K562 (cell line): ENCODE measurements at regions not wholly inside any gene's neighbourhood (a gene's known extent, or its start where the extent isn't known, plus 50 kb on each side); places are given as distances from the start of the nearest gene placed in this dataset.

Source experiments
- ATAC-seq: fragments of 200-7000 bp; cut with Tn5 transposase; 3 replicates; pipeline ENCODE4 v1.9.1; 2020; ENCODE audit warnings: moderate library complexity
- BruUV-seq: library from RNA; stranded (reverse); fragments of 400-500 nt; replicated peaks from 2 replicates; lab custom pipeline; 2021; lab: Mats Ljungman, UMichigan
- CTCF ChIA-PET: fragments of 300-600 bp; formaldehyde crosslinking; extraction: SDS; loops from one replicate; lab custom pipeline; 2021; ENCODE audit warnings: low intra/inter-chr PET ratio; lab: Yijun Ruan, JAX
- POLR2A ChIA-PET: fragments of 300-600, 350-650 bp; sonication (Branson Sonifier 250); formaldehyde crosslinking; extraction: SDS; loops from one replicate; lab custom pipeline; 2021; ENCODE audit warnings: antibody characterized with exemption, inconsistent platforms; lab: Yijun Ruan, JAX
- DNase-seq, 4 experiments: peaks; one replicate each; pipeline versions ENCODE4 v3.0.0 to v3.0.0-alpha.2; 2011 to 2018; ENCODE audit warnings: low spot score in 3 of 4, mixed read lengths in 3 of 4; ENCODE audit errors: extremely low read depth in 1 of 4
- FAIRE-seq: peaks from 2 replicates; lab custom pipeline; 2011; peaks lifted over from hg19 to GRCh38; lab: Jason Lieb, UNC
- H2AFZ ChIP-seq: 2 replicates; pipeline ENCODE4 v1.6.0; 2011; ENCODE audit warnings: low read depth, low read length, control low read depth, inconsistent platforms
- H3K27ac ChIP-seq: fragments of 200-600 bp; 3 replicates; pipeline ENCODE4 v1.8.0; 2011; ENCODE audit warnings: low read depth, mild to moderate bottlenecking, control low read depth, inconsistent platforms, low read length, moderate library complexity, mixed read lengths; ENCODE audit errors: extremely low read depth
- H3K27me3 ChIP-seq, 2 experiments: fragments of 300-600 bp in 1 of 2; 2 replicates in 1 of 2; 3 replicates in 1 of 2; pipeline versions ENCODE4 v1.6.0 to v1.8.0; 2011; ENCODE audit warnings: inconsistent platforms in 2 of 2, low read length in 2 of 2, mild to moderate bottlenecking in 1 of 2, mixed read lengths in 1 of 2, moderate library complexity in 1 of 2; ENCODE audit not compliant: control insufficient read depth in 2 of 2, insufficient read depth in 2 of 2
- H3K36me3 ChIP-seq: fragments of 300-600 bp; 3 replicates; pipeline ENCODE4 v1.8.0; 2011; ENCODE audit warnings: mild to moderate bottlenecking, low read length, inconsistent platforms; ENCODE audit not compliant: control insufficient read depth, insufficient read depth
- H3K4me1 ChIP-seq, 2 experiments: fragments of 200-600 bp in 1 of 2; replicated peaks in 1 of 2; 2 replicates in 1 of 2; 3 replicates in 1 of 2; pipeline versions ENCODE4 v1.5.1 to v1.8.0; 2011; ENCODE audit warnings: inconsistent platforms in 2 of 2, low read length in 2 of 2, mild to moderate bottlenecking in 1 of 2, mixed read lengths in 1 of 2, moderate library complexity in 1 of 2; ENCODE audit not compliant: control insufficient read depth in 2 of 2, insufficient read depth in 2 of 2
- H3K4me2 ChIP-seq: 2 replicates; pipeline ENCODE4 v1.6.1; 2011; ENCODE audit warnings: low read length, control low read depth, inconsistent platforms, mixed read lengths; ENCODE audit not compliant: insufficient read depth
- H3K4me3 ChIP-seq: fragments of 200-600 bp; sonication (generic), shearing (Covaris generic); 2 replicates; pipeline ENCODE4 v1.5.1; 2016; ENCODE audit warnings: control low read depth, inconsistent platforms
- H3K79me2 ChIP-seq: fragments of 200-600 bp; 3 replicates; pipeline ENCODE4 v1.8.0; 2011; ENCODE audit warnings: low read length, inconsistent platforms; ENCODE audit not compliant: control insufficient read depth, insufficient read depth
- H3K9ac ChIP-seq, 2 experiments: 2 replicates each; pipeline versions ENCODE4 v1.6.0 to v1.6.1; 2011; ENCODE audit warnings: low read depth in 2 of 2, low read length in 2 of 2, control low read depth in 1 of 2, inconsistent platforms in 1 of 2, mild to moderate bottlenecking in 1 of 2, mixed read lengths in 1 of 2; ENCODE audit not compliant: insufficient read depth in 1 of 2
- H3K9me1 ChIP-seq: one replicate; pipeline ENCODE4 v1.6.0; 2011; ENCODE audit warnings: inconsistent platforms, mild to moderate bottlenecking, low read length, moderate library complexity; ENCODE audit not compliant: control insufficient read depth, insufficient read depth
- H3K9me3 ChIP-seq: replicated peaks from 2 replicates; pipeline ENCODE4 v1.5.1; 2011; ENCODE audit warnings: low read depth, low read length, inconsistent platforms; ENCODE audit not compliant: control insufficient read depth, insufficient read depth
- H4K20me1 ChIP-seq: replicated peaks from 2 replicates; pipeline ENCODE4 v1.6.1; 2011; ENCODE audit warnings: low read length, inconsistent platforms, mixed read lengths; ENCODE audit not compliant: control insufficient read depth, insufficient read depth
- KDM4B ChIP-seq, 2 experiments: fragments of 450-650 bp in 1 of 2; sonication (generic) in 1 of 2; IDR thresholded peaks; 2 replicates each; pipeline ENCODE4 v1.6.1; 2016 to 2017; ENCODE audit warnings: borderline replicate concordance in 2 of 2, antibody characterized with exemption in 1 of 2, low read depth in 1 of 2, mild to moderate bottlenecking in 1 of 2
- NELFE ChIP-seq: IDR thresholded peaks from 2 replicates; pipeline ENCODE4 v1.6.1; 2011; ENCODE audit warnings: mild to moderate bottlenecking; ENCODE audit not compliant: insufficient read depth, insufficient read length
- PTTG1 ChIP-seq: fragments of 450-650 bp; IDR thresholded peaks from 2 replicates; pipeline ENCODE4 v1.6.1; 2016; ENCODE audit warnings: low read depth, mild to moderate bottlenecking, missing genetic modification characterization, missing compliant biosample characterization
- SETDB1 ChIP-seq: IDR thresholded peaks from one replicate; pipeline ENCODE4 v1.6.1; 2012; ENCODE audit warnings: low read length, control low read depth, inconsistent platforms
- SREBF1 ChIP-seq: fragments of 150-350 bp; IDR thresholded peaks from 2 replicates; pipeline ENCODE4 v1.6.1; 2014; ENCODE audit warnings: antibody characterized with exemption, low read depth, low read length, borderline replicate concordance
- TBP ChIP-seq: optimal IDR thresholded peaks from 2 replicates; pipeline ENCODE3; 2011; ENCODE audit warnings: low read depth, low read length, improper control_type of control experiment
- U2AF2 ChIP-seq: fragments of 200-400 bp; formaldehyde crosslinking; optimal IDR thresholded peaks from 2 replicates; pipeline ENCODE3; 2017; ENCODE audit warnings: low read depth, mild to moderate bottlenecking, low read length
- ZBTB8A ChIP-seq: fragments of 450-650 bp; IDR thresholded peaks from 2 replicates; pipeline ENCODE4 v1.6.1; 2018; ENCODE audit warnings: mild to moderate bottlenecking, moderate library complexity; ENCODE audit not compliant: partially characterized antibody
- ZFX ChIP-seq: sonication (generic); formaldehyde crosslinking; IDR thresholded peaks from 2 replicates; pipeline ENCODE4 v1.8.0; 2022; ENCODE audit warnings: mild to moderate bottlenecking, missing genetic modification reagents, moderate library complexity
- WGBS: fragments of 100-300 bp; shearing (Covaris generic); methylation state at CpG from one replicate; pipeline ENCODE4 v1.1.6; 2016; ENCODE audit warnings: low coverage, mixed read lengths; ENCODE audit not compliant: insufficient coverage; ENCODE audit errors: missing lambda C conversion rate; 5-methylcytosine and 5-hydroxymethylcytosine counted together
- in situ Hi-C: fragments of 300-500 bp; cut with MboI; formaldehyde crosslinking; loops from 4 replicates; pipeline ENCODE4 v1.15.0; 2018; ENCODE audit warnings: inconsistent platforms, mixed read lengths
- intact Hi-C: fragments of 100-400 bp; cut with micrococcal nuclease; formaldehyde crosslinking; loops from 2 replicates; pipeline ENCODE4 v1.14.2; 2022
- TF ChIP-seq, protein P1 (sequence below): fragments of 250-450 bp; sonication (Bioruptor Pico); IDR thresholded peaks from 2 replicates; pipeline ENCODE4 v1.4.0; 2020; ENCODE audit warnings: mild to moderate bottlenecking, moderate library complexity
- TF ChIP-seq, protein P2 (sequence below), 2 experiments: fragments of 450-650 bp in 1 of 2; sonication (generic) in 1 of 2; formaldehyde crosslinking in 1 of 2; IDR thresholded peaks in 1 of 2; conservative IDR thresholded peaks in 1 of 2; 2 replicates each; pipeline versions ENCODE4 v1.6.1 to v1.8.1; 2016 to 2023; ENCODE audit warnings: mild to moderate bottlenecking in 2 of 2, moderate library complexity in 2 of 2, inconsistent platforms in 1 of 2, missing genetic modification reagents in 1 of 2

DNA sequence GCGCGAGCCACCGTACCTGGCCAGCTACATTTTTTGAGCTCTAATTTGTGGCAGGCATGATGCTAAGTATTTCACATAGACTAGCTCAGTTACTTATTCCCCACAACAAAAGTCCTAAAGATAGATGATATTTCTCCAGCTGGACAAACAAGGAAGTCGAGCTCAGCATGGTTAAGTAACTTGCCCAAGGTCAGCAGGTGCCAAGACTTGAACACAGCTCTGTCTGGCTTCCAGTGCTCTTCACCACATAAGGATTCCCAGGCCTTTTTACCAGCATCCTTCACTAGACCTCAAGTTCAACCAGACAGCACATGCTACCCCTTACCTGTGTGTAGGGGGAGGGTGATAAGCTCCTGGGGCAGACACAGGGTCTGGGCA is 177.3 kb upstream of the NCAM1 start:
- in situ Hi-C loops (no loop called here), intact Hi-C loops (no loop called here)
- no peak for FAIRE-seq
- Histone ChIP-seq H3K79me2 (no peaks in the 10 kb centered on the region), H3K4me2 (no peak overlapping the region), H3K4me1 (peaks cover 0 to 5% of the 10 kb centered on the region in 2 experiments; a peak in 2 of 5 replicates), H3K27me3 (peaks cover 0 to 23% of the 10 kb centered on the region in 2 experiments; a peak in 2 of 5 replicates), H3K4me3 (no peak overlapping the region), H3K9me3 (no peaks in the 10 kb centered on the region), H3K36me3 (no peaks in the 10 kb centered on the region), H3K9ac (no peak overlapping the region), H3K9me1 (no peaks in the 10 kb centered on the region), H4K20me1 (no peaks in the 10 kb centered on the region), H3K27ac (no peak overlapping the region), H2AFZ (no peak overlapping the region)
- POLR2A ChIA-PET = interaction anchor here (0.9 to 1.1 kb wide), 3 partner anchors 9 to 15 kb away, joined by 3 to 5 read pairs (median 3); no protein-coding TSS in a partner anchor
- CTCF ChIA-PET = no interaction called here
- ATAC-seq = no peak
- no peak for DNase-seq
- BruUV-seq = no TSS peak
- WGBS = 6% methylated on average over 4 of the region's 4 CpGs
- TF ChIP-seq NELFE = no peak
- no peak for TF ChIP-seq TBP
- no peak for TF ChIP-seq ZBTB8A
- TF ChIP-seq ZFX (CRISPR knock-in tag) = no peak
- no peak for TF ChIP-seq KDM4B (IDR thresholded peaks at IDR 0.05; ENCODE audit: borderline replicate concordance in 2 of 2, low read depth in 1 of 2)
- no peak for TF ChIP-seq SETDB1
- TF ChIP-seq, protein P1, sequence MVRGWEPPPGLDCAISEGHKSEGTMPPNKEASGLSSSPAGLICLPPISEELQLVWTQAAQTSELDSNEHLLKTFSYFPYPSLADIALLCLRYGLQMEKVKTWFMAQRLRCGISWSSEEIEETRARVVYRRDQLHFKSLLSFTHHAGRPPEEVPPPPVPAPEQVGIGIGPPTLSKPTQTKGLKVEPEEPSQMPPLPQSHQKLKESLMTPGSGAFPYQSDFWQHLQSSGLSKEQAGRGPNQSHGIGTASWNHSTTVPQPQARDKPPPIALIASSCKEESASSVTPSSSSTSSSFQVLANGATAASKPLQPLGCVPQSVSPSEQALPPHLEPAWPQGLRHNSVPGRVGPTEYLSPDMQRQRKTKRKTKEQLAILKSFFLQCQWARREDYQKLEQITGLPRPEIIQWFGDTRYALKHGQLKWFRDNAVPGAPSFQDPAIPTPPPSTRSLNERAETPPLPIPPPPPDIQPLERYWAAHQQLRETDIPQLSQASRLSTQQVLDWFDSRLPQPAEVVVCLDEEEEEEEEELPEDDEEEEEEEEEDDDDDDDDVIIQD = no peak
- TF ChIP-seq U2AF2 = no peak
- TF ChIP-seq SREBF1 = no peak
- TF ChIP-seq, protein P2, sequence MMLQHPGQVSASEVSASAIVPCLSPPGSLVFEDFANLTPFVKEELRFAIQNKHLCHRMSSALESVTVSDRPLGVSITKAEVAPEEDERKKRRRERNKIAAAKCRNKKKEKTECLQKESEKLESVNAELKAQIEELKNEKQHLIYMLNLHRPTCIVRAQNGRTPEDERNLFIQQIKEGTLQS (IDR thresholded peaks at IDR 0.05) = no peak
- TF ChIP-seq, protein P2 (CRISPR knock-in tag; conservative IDR thresholded peaks at IDR 0.05) = no peak
- TF ChIP-seq PTTG1 (tag) = no peak
